GM11168 (cell line): ENCODE measurements at regions not wholly inside any gene's neighbourhood (a gene's known extent, or its start where the extent isn't known, plus 50 kb on each side); places are given as distances from the start of the nearest gene placed in this dataset.

Experiments
- in situ Hi-C: fragments of 300-500 bp; cut with MboI; formaldehyde crosslinking; loops from one replicate; pipeline ENCODE4 v1.12.0; 2022; ENCODE audit warnings: low sequenced_read_pairs; ENCODE audit not compliant: unreplicated experiment

- in situ Hi-C loops: no loop called here
These were observed 225.1 kb downstream of the EFNB2 start for GRCh38 chr13:106310291-106310865.

DNA sequence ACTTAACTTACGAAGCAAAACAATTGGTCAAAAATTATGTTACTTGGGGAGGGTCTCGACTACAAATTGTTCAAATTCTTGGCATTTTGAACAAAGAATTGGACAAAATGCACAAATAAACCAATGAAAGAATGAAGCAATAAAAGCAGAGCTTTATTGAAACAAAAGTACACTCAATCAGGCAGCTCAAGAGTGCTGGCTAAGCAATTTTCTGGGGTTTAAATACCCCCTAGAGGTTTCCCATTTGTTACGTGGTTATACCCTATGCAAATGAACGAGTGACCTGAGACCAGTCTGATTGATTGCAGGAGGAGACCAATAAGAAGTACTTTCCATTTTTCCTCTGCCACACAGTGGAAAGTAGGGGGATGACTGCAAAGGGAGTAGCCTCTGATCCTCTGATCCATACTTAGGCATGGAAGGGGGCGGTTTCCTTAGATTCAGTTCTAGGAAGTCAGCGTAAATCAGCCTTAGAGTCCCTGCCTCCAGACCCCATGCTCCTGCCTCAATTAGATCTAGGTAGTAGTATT, 228.6 kb downstream of the EFNB2 start:
- in situ Hi-C loops: no loop called here

DNA sequence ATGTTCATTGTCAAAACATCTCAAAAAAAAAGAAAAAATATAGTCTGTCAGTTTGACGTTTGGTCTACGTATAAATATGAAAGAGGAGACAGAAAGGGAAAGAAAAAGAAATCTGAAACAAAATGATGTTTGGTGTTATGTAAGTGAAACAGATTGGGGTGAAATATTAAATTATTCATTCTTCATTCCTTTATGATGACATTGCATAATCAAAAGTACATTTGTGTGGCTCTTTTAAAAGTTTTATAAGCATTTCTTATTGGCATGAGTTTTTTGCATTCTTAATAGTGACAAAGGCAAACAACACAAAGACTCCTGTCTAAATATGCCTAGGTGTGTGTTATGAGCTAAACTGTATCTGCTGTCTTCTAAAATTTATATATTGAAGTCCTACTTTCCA, 232.6 kb downstream of the EFNB2 start:
- in situ Hi-C loops: no loop called here

- in situ Hi-C loops: no loop called here
These were observed 233.5 kb downstream of the EFNB2 start for GRCh38 chr13:106302011-106302410.

DNA sequence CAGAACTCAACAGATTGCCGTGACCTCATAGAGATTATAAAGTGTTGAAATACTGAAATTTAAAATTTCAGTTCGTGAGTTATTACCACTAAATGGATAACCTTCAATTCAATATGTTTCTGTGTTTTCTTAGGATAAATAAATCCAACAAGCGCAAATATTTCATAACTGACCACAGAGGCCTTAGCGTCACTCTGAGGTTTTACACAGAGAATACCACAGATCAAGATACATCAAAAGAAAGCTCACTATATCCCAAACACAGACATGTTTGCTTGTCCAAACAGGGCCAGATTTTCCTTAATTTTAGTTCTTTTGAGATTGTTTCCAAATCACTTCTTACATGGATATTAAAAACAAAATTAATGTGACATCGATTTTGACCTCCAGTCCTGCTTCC, 235.8 kb downstream of the EFNB2 start:
- in situ Hi-C loops: no loop called here

- in situ Hi-C loops: no loop called here
These were observed 238.2 kb downstream of the EFNB2 start for GRCh38 chr13:106297283-106297682.

GRCh38 chr13:106296723-106297122, 238.7 kb downstream of the EFNB2 start:
- in situ Hi-C loops: no loop called here

DNA sequence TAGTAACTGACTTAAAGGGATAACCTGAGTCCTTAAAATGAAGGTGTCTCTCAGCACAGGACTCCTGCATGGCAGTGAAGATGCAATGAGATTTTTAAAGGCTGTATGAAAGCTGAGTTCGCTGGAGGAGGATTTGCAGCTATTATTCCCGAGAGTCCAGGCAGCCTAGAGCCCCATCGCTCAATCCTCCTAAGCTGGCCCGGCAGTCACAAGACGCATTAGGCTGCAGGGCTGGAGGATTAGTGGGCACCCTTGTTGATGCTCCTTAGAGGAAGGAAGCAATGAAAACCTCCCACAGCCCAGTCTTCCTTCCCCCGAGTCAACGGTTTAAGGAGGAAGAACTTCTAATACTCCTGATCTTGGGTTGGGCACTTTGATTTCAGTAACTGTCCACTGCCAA, 239.5 kb downstream of the EFNB2 start:
- in situ Hi-C loops: no loop called here

DNA sequence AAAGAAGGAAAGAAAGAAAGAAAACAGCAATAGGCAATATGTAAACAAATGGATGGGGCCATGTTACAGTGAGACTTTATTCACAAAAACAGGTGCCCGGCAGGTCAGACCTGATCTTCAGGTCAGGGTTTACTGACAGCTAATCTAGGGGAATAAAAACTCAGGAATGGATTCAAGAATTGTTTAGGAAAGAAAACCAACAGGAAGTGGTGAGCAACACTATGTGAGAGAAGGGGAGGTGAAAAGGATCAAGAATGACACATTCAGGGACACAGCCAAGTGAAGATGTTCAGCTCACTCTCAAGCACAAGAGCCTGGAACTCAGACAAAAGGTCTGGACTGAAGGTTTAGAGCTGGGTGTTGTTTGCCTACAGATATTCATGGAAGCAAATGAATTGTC, 244.5 kb downstream of the EFNB2 start:
- in situ Hi-C loops: no loop called here

DNA sequence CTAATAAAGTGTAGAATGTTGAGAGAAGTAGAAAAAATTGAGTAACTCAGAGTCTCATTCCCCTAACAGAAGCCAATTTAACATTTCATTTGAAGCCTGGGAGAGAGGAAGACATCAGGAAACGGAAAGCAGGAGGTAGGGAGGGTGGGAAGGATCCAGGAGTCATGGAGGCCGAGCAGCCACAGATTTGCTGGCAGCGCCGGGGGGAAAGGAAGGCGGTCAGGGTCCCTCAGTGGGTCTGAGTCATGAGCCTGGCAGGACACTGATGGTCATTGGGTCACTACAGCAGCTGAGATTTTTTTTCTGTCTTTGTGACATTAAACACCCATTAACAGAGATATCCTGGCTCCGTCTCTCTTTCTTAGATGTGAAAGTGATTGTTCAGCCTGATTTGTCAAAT, 248.1 kb downstream of the EFNB2 start:
- in situ Hi-C loops: no loop called here

- in situ Hi-C loops: no loop called here
These were observed 248.7 kb downstream of the EFNB2 start for GRCh38 chr13:106286811-106287210.

GRCh38 chr13:106284358-106284757, 251.1 kb downstream of the EFNB2 start:
- in situ Hi-C loops: no loop called here

DNA sequence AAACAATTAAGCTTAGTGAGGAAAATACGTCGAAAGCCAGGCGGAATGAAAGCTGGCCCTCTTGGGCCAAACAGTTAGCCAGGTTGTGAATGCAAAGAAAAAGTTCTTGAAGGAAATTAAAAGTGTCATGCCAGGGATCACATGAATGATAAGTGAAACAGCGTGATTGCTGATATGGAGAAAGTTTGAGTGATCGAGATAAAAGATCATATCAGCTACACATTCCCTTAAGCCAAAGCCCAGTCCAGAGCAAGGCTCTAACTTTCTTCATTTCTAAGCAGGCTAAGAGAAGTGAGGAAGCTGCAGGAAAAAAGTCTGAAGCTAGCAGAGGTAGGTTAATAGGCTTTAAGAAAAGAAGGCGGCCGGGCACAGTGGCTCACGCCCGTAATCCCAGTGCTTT, 254.0 kb downstream of the EFNB2 start:
- in situ Hi-C loops: no loop called here

GRCh38 chr13:106277484-106278154, 257.8 kb downstream of the EFNB2 start:
- in situ Hi-C loops: no loop called here

- in situ Hi-C loops: no loop called here
These were observed 258.6 kb downstream of the EFNB2 start for GRCh38 chr13:106276876-106277275.

GRCh38 chr13:106275446-106276032, 259.9 kb downstream of the EFNB2 start:
- in situ Hi-C loops: no loop called here

DNA sequence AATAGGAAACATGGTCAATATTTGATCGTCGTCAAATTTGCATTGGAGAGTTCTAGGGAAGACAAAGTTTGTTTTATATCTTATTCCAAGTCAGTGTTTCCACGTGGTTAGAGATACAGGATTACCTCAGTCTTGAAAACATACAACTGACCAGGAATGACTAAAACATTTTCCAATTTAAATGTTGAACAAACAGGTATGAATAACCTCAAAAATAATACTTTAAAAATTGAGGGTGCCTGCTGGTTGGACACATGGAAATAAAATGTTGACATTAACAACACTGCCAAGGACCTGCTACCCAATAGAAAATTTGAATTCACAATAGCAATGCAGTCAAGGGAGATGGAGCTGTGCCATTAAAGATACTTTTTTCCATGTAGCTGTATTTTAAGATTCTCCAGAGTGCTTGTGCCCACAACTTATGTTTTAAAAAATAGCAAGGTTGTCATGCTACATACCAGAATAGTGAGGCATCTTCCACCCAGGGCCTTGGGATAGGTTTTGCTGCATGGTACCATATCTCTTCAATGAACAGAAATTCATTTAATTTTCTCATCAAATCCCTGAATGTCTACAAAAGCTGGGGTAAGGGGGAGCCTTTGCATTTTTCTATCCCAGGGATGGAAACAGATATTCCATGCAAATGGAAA, 260.8 kb downstream of the EFNB2 start:
- in situ Hi-C loops: no loop called here

DNA sequence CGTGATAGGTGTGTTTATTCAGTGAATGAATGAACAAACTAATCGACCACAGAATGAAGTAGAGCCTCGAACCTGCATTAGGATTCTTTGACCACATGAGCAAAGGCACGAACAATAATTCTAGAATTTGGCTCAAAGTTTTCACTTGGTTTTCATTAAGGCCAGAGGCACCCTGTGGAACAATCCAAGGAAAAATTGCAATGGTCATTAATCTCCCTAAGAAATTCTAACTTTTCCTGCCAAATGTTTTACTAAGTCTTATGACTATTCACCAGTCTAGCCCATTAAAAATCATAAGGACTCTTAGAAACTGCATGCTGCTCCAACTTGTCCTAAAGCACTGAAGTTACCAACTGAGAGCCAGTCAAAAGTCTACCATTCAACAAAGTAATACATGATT, 271.7 kb downstream of the EFNB2 start:
- in situ Hi-C loops: no loop called here

DNA sequence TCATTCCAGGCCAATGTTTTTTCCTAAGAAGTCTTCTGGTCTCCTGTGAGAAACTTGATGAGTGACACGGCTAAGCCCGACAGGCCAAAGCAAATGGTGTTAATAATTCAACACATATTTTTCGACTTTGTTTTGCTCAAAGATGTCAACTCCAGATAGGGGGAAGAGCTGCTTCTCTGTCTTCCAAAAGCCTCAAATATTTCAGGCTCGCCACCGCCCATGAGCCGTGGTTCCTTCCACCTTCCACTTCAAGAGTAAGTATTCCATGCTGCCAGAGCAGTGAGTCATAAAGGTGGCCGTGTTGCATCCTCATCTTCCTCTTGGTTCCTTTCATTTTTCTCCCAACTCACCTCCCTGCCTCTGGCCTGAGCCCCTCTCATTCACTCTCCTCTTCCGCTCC, 272.6 kb downstream of the EFNB2 start:
- in situ Hi-C loops: no loop called here

GRCh38 chr13:106261450-106261849, 274.0 kb downstream of the EFNB2 start:
- in situ Hi-C loops: no loop called here

- in situ Hi-C loops: no loop called here
These were observed 275.1 kb downstream of the EFNB2 start for GRCh38 chr13:106260352-106260751.
